ENCODE measurements at regions not wholly inside any gene's neighbourhood (a gene's known extent, or its start where the extent isn't known, plus 50 kb on each side); places are given as distances from the start of the nearest gene placed in this dataset.

DNA sequence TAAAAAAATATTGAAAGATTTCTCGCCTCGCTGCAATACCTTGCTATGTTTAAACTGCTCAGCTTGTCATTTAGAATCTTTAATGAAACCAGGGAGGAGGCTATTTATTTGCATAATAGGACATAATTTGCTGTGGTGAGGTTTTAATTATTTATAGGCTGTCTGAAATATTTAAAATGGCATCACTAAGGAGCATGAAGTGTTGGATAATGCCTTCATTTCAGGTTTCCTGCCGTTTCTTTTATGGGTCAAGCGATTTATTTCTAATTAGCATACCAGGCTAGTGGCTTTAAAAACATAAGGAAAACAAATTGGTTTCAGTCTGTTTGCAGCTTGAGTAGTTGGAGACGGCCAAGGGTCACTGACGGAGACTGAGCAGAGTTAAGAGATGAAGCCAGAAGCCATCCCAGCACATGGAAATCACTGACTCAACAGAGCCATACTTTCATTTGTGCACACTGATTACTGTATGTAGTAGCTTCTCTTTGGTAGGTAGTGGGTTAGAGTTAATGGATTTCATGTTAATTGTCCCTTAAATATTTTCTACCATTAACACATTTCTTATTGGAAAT, 1962.4 kb upstream of the TENM3 start:
- TF ChIP-seq SUZ12 (IDR thresholded peaks at IDR 0.05; ENCODE audit: extremely low read depth, insufficient read depth, insufficient read length) = no peak
- TF ChIP-seq ZNF274 (IDR thresholded peaks at IDR 0.05; ENCODE audit: low read depth, low read length) = no peak
- TF ChIP-seq YY1 (IDR thresholded peaks at IDR 0.05; ENCODE audit: insufficient read depth, insufficient read length) = no peak

All from NT2/D1 (cell line).